Thyroid gland (tissue), 4 donors: ENCODE measurements at regions not wholly inside any gene's neighbourhood (a gene's known extent, or its start where the extent isn't known, plus 50 kb on each side); places are given as distances from the start of the nearest gene placed in this dataset.

Source experiments
- POLR2A ChIP-seq, 2 donors: fragments of 450-650 bp; IDR thresholded peaks; one replicate each; pipeline ENCODE4 v1.6.1; 2017; ENCODE audit warnings: antibody characterized with exemption in 2 of 2, mild to moderate bottlenecking in 2 of 2, moderate library complexity in 1 of 2
- TF ChIP-seq, protein P1 (sequence below), 6 experiments: fragments of 200-600 bp in 3 of 6; fragments of 450-650 bp in 3 of 6; sonication (generic) in 3 of 6; IDR thresholded peaks; one replicate each; pipeline ENCODE4 v1.5.1; 2016 to 2019; ENCODE audit warnings: antibody characterized with exemption in 6 of 6, mild to moderate bottlenecking in 2 of 6, inconsistent platforms in 1 of 6, moderate library complexity in 1 of 6

DNA sequence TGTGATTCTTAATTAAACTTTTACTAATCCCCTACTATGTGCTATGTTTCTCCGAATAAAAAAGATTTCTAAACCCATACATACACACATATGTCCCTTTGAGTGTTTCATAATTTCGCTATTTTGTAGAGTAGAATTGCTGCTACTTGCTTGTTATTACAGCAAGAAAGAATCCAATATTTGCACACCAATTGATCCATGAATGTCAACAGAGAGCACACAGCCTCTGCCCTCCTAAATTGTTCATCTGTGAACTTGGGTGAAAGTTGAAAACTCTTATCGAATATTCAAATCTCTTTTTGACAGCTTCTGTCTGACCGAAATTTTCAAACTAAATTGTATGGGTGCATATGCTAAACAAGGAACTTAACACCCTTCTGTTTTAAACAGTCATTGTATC, 83.4 kb upstream of the RASEF start:
- TF ChIP-seq, protein P1, sequence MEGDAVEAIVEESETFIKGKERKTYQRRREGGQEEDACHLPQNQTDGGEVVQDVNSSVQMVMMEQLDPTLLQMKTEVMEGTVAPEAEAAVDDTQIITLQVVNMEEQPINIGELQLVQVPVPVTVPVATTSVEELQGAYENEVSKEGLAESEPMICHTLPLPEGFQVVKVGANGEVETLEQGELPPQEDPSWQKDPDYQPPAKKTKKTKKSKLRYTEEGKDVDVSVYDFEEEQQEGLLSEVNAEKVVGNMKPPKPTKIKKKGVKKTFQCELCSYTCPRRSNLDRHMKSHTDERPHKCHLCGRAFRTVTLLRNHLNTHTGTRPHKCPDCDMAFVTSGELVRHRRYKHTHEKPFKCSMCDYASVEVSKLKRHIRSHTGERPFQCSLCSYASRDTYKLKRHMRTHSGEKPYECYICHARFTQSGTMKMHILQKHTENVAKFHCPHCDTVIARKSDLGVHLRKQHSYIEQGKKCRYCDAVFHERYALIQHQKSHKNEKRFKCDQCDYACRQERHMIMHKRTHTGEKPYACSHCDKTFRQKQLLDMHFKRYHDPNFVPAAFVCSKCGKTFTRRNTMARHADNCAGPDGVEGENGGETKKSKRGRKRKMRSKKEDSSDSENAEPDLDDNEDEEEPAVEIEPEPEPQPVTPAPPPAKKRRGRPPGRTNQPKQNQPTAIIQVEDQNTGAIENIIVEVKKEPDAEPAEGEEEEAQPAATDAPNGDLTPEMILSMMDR (IDR thresholded peaks at IDR 0.05), result no peak
- TF ChIP-seq POLR2A (IDR thresholded peaks at IDR 0.05), result no peak
